Liver (tissue), 7 donors: ENCODE measurements at regions not wholly inside any gene's neighbourhood (a gene's known extent, or its start where the extent isn't known, plus 50 kb on each side); places are given as distances from the start of the nearest gene placed in this dataset.

Source experiments
- DNase-seq: peaks from one replicate; pipeline ENCODE4 v3.0.0-alpha.2; 2017; ENCODE audit warnings: low spot score
- H3K27ac ChIP-seq, 2 donors: one replicate each; pipeline ENCODE4 v1.7.0; 2013; ENCODE audit warnings: inconsistent platforms in 2 of 2, low read length in 2 of 2, control low read depth in 1 of 2, low read depth in 1 of 2, mild to moderate bottlenecking in 1 of 2
- H3K27me3 ChIP-seq, 4 donors: one replicate each; pipeline versions ENCODE4 v1.6.1 to v1.7.0; 2013; ENCODE audit warnings: low read length in 3 of 4, inconsistent platforms in 1 of 4, mild to moderate bottlenecking in 1 of 4, moderate library complexity in 1 of 4; ENCODE audit not compliant: control insufficient read depth in 4 of 4, insufficient read depth in 4 of 4
- H3K36me3 ChIP-seq, 4 donors: one replicate each; pipeline versions ENCODE4 v1.6.1 to v1.7.0; 2013; ENCODE audit warnings: low read length in 3 of 4, mild to moderate bottlenecking in 3 of 4, low read depth in 1 of 4, moderate library complexity in 1 of 4; ENCODE audit not compliant: control insufficient read depth in 4 of 4, insufficient read depth in 3 of 4
- H3K4me1 ChIP-seq, 4 donors: one replicate each; pipeline versions ENCODE4 v1.6.1 to v1.7.0; 2013; ENCODE audit warnings: low read length in 3 of 4, mild to moderate bottlenecking in 3 of 4, moderate library complexity in 1 of 4; ENCODE audit not compliant: control insufficient read depth in 4 of 4, insufficient read depth in 4 of 4
- H3K4me3 ChIP-seq, 3 donors: one replicate each; pipeline versions ENCODE4 v1.6.1 to v1.7.0; 2013; ENCODE audit warnings: low read length in 3 of 3, control low read depth in 1 of 3, low read depth in 1 of 3, mild to moderate bottlenecking in 1 of 3
- H3K9ac ChIP-seq, 2 donors: one replicate each; pipeline ENCODE4 v1.7.0; 2013; ENCODE audit warnings: low read length in 2 of 2, mild to moderate bottlenecking in 2 of 2, moderate library complexity in 2 of 2, control low read depth in 1 of 2, low read depth in 1 of 2
- H3K9me3 ChIP-seq, 4 donors: one replicate each; pipeline versions ENCODE4 v1.6.1 to v1.7.0; 2013; ENCODE audit warnings: low read length in 3 of 4; ENCODE audit not compliant: control insufficient read depth in 4 of 4
- ATF3 ChIP-seq: IDR thresholded peaks from 2 replicates; pipeline ENCODE4 v1.6.1; 2016; ENCODE audit warnings: antibody characterized with exemption
- EGR1 ChIP-seq, 2 donors: IDR thresholded peaks; 2 replicates each; pipeline ENCODE4 v1.6.1; 2016 to 2018; ENCODE audit warnings: antibody characterized with exemption in 2 of 2, low read depth in 2 of 2
- FOXA1 ChIP-seq: IDR thresholded peaks from 2 replicates; pipeline ENCODE4 v1.6.1; 2016; ENCODE audit warnings: antibody characterized with exemption
- FOXA2 ChIP-seq: IDR thresholded peaks from 2 replicates; pipeline ENCODE4 v1.6.1; 2016; ENCODE audit warnings: antibody characterized with exemption
- GABPA ChIP-seq, 2 donors: IDR thresholded peaks in 1 of 2; conservative IDR thresholded peaks in 1 of 2; 2 replicates each; pipeline ENCODE4 v1.6.1; 2016; ENCODE audit warnings: antibody characterized with exemption in 2 of 2, mild to moderate bottlenecking in 1 of 2, moderate library complexity in 1 of 2
- HNF4A ChIP-seq, 2 donors: conservative IDR thresholded peaks; 2 replicates each; pipeline ENCODE4 v1.6.1; 2016; ENCODE audit warnings: antibody characterized with exemption in 2 of 2, mild to moderate bottlenecking in 2 of 2
- HNF4G ChIP-seq: IDR thresholded peaks from 2 replicates; pipeline ENCODE4 v1.6.1; 2016; ENCODE audit warnings: antibody characterized with exemption
- JUND ChIP-seq, 2 donors: IDR thresholded peaks; 2 replicates each; pipeline ENCODE4 v1.6.1; 2016; ENCODE audit warnings: antibody characterized with exemption in 2 of 2
- MAX ChIP-seq: IDR thresholded peaks from 2 replicates; pipeline ENCODE4 v1.6.1; 2016; ENCODE audit warnings: antibody characterized with exemption
- NR2F2 ChIP-seq: IDR thresholded peaks from 2 replicates; pipeline ENCODE4 v1.6.1; 2016; ENCODE audit warnings: antibody characterized with exemption
- RAD21 ChIP-seq, 2 donors: IDR thresholded peaks; 2 replicates each; pipeline ENCODE4 v1.6.1; 2016; ENCODE audit warnings: antibody characterized with exemption in 2 of 2, mild to moderate bottlenecking in 2 of 2
- REST ChIP-seq: IDR thresholded peaks from 2 replicates; pipeline ENCODE4 v1.6.1; 2016; ENCODE audit warnings: antibody characterized with exemption, mild to moderate bottlenecking
- RXRA ChIP-seq, 2 donors: IDR thresholded peaks; 2 replicates each; pipeline ENCODE4 v1.6.1; 2017 to 2018; ENCODE audit warnings: antibody characterized with exemption in 2 of 2, mild to moderate bottlenecking in 1 of 2
- SP1 ChIP-seq: IDR thresholded peaks from 2 replicates; pipeline ENCODE4 v1.6.1; 2018; ENCODE audit warnings: antibody characterized with exemption, mild to moderate bottlenecking
- TAF1 ChIP-seq: conservative IDR thresholded peaks from 2 replicates; pipeline ENCODE4 v1.6.1; 2016; ENCODE audit warnings: antibody characterized with exemption, mild to moderate bottlenecking
- ZBTB33 ChIP-seq: IDR thresholded peaks from 2 replicates; pipeline ENCODE4 v1.6.1; 2016; ENCODE audit warnings: antibody characterized with exemption
- WGBS: extraction: QIAGEN DNeasy Blood & Tissue Kit; methylation state at CpG from one replicate; pipeline ENCODE4 v1.1.7; 2013; 5-methylcytosine and 5-hydroxymethylcytosine counted together
- donor health status: healthy.
- donor health status: healthy.
- donor health status: healthy.
- donor health status: healthy.

GRCh38 chr4:42781315-42781714 lies 111.2 kb upstream of the GRXCR1 start:
- Histone ChIP-seq H3K9me3 (peaks cover 0 to 1% (median 0%) of the 10 kb centered on the region in 4 donors), H3K9ac (no peak overlapping the region), H3K27ac (no peak overlapping the region), H3K4me3 (no peak overlapping the region), H3K4me1 (no peaks in the 10 kb centered on the region), H3K36me3 (no peaks in the 10 kb centered on the region), H3K27me3 (peaks cover 0 to 4% (median 2%) of the 10 kb centered on the region in 4 donors)
- no peak for DNase-seq
- 56% methylated on average over 2 of the region's 2 CpGs for WGBS
- no peak for TF ChIP-seq FOXA2
- TF ChIP-seq HNF4G: no peak
- TF ChIP-seq ATF3: no peak
- TF ChIP-seq RXRA (IDR thresholded peaks at IDR 0.05): no peak
- no peak for TF ChIP-seq GABPA (IDR thresholded peaks at IDR 0.05 in 1 of 2, conservative IDR thresholded peaks at IDR 0.05 in 1 of 2)
- no peak for TF ChIP-seq ZBTB33
- no peak for TF ChIP-seq RAD21 (IDR thresholded peaks at IDR 0.05)
- no peak for TF ChIP-seq NR2F2
- TF ChIP-seq FOXA1: no peak
- TF ChIP-seq JUND (IDR thresholded peaks at IDR 0.05): no peak
- no peak for TF ChIP-seq HNF4A (conservative IDR thresholded peaks at IDR 0.05)
- TF ChIP-seq MAX: no peak
- TF ChIP-seq EGR1 (IDR thresholded peaks at IDR 0.05; ENCODE audit: low read depth in 2 of 2): no peak

GRCh38 chr4:42778349-42778748 lies 114.2 kb upstream of the GRXCR1 start:
- no peak for DNase-seq
- 51% methylated on average over 6 of the region's 6 CpGs for WGBS

More at GRCh38 chr4:42778349-42778748, 114.2 kb upstream of the GRXCR1 start:
- Histone ChIP-seq H3K4me1 (no peaks in the 10 kb centered on the region), H3K27me3 (no peaks in the 10 kb centered on the region), H3K36me3 (no peaks in the 10 kb centered on the region), H3K27ac (no peak overlapping the region), H3K9ac (no peak overlapping the region), H3K9me3 (no peaks in the 10 kb centered on the region), H3K4me3 (no peak overlapping the region)
- TF ChIP-seq MAX (no peak), RXRA (IDR thresholded peaks at IDR 0.05) (no peak), TAF1 (no peak), ATF3 (no peak), FOXA2 (no peak), REST (no peak), SP1 (no peak), JUND (IDR thresholded peaks at IDR 0.05) (no peak), EGR1 (IDR thresholded peaks at IDR 0.05; ENCODE audit: low read depth in 2 of 2) (no peak), HNF4G (no peak), FOXA1 (no peak), GABPA (IDR thresholded peaks at IDR 0.05 in 1 of 2, conservative IDR thresholded peaks at IDR 0.05 in 1 of 2) (no peak), NR2F2 (no peak)
